Progenitor cell of endocrine pancreas (in vitro differentiated cells): ENCODE measurements at regions not wholly inside any gene's neighbourhood (a gene's known extent, or its start where the extent isn't known, plus 50 kb on each side); places are given as distances from the start of the nearest gene placed in this dataset.
"Not testable (repeated sequence)": the region's sequence is repeated elsewhere in the genome, so short reads cannot be mapped to it uniquely, and the experiment has no call there.

Experiments
- DNase-seq: peaks from one replicate; pipeline ENCODE4 v3.0.0; 2021; ENCODE audit warnings: low spot score; ENCODE audit not compliant: unreplicated experiment
- H3K27ac Mint-ChIP-seq: 2 replicates; pipeline ENCODE4 v1.8.0; 2021; ENCODE audit warnings: mild to moderate bottlenecking, moderate library complexity, mixed read lengths
- H3K27me3 Mint-ChIP-seq: 2 replicates; pipeline ENCODE4 v1.8.0; 2021; ENCODE audit warnings: mixed read lengths
- H3K36me3 Mint-ChIP-seq: 2 replicates; pipeline ENCODE4 v1.8.0; 2022; ENCODE audit warnings: mixed read lengths; ENCODE audit not compliant: insufficient read depth
- H3K4me1 Mint-ChIP-seq: 2 replicates; pipeline ENCODE4 v1.8.0; 2021; ENCODE audit warnings: low read depth, mixed read lengths
- H3K4me3 Mint-ChIP-seq: 2 replicates; pipeline ENCODE4 v1.8.0; 2021; ENCODE audit warnings: low read depth, mild to moderate bottlenecking, moderate library complexity, mixed read lengths
- H3K9me3 Mint-ChIP-seq: 2 replicates; pipeline ENCODE4 v1.8.0; 2021; ENCODE audit warnings: low read depth, mixed read lengths
- CTCF ChIP-seq: fragments of 200-600 bp; sonication (generic); IDR thresholded peaks from one replicate; pipeline ENCODE4 v1.5.0; 2021; ENCODE audit warnings: antibody characterized with exemption, mild to moderate bottlenecking; ENCODE audit not compliant: unreplicated experiment

DNA sequence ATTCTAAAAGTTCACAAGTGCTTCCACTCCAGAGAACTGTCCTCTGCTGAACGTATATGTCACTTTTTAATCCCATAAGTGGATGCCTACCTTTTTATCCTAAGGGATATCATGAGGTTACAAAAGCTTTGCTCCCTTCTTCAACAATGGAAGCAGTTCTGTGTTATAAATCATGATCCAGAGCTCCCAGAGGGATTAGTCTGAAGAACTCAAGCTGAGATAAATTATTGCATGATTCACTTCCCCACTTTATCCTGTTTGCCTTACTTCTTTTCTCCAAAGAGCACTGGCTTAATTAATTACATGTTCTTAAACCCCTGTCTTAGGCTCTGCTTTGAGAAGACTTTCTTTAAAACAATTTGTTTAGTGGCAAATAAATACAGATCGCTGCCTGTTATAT lies 246.7 kb downstream of the PCDH17 start:
- Mint-ChIP-seq H3K9me3 (peaks cover 3% of the 10 kb centered on the region), H3K36me3 (no peaks in the 10 kb centered on the region), H3K27me3 (no peaks in the 10 kb centered on the region), H3K27ac (no peak overlapping the region), H3K4me3 (no peak overlapping the region), H3K4me1 (no peaks in the 10 kb centered on the region)
- no peak for DNase-seq
- TF ChIP-seq CTCF: no peak

GRCh38 chr13:57897225-57897624 lies 265.7 kb downstream of the PCDH17 start:
- DNase-seq: no peak
- peaks cover 3% of the 10 kb centered on the region for H3K9me3 Mint-ChIP-seq
- H3K27ac Mint-ChIP-seq: no peak overlapping the region
- H3K4me1 Mint-ChIP-seq: no peaks in the 10 kb centered on the region
- no peak overlapping the region for H3K4me3 Mint-ChIP-seq
- no peak for TF ChIP-seq CTCF
- no peaks in the 10 kb centered on the region for H3K27me3 Mint-ChIP-seq
- H3K36me3 Mint-ChIP-seq: no peaks in the 10 kb centered on the region

- Mint-ChIP-seq H3K9me3 (peaks cover 18% of the 10 kb centered on the region), H3K4me1 (no peaks in the 10 kb centered on the region), H3K27me3 (no peaks in the 10 kb centered on the region), H3K27ac (no peak overlapping the region), H3K4me3 (no peak overlapping the region), H3K36me3 (peaks cover 5% of the 10 kb centered on the region)
- TF ChIP-seq CTCF: no peak
- no peak for DNase-seq
Measured at GRCh38 chr13:57899096-57899495, 267.6 kb downstream of the PCDH17 start.

- not testable (repeated sequence) for H3K4me1 Mint-ChIP-seq, H3K27ac Mint-ChIP-seq, H3K4me3 Mint-ChIP-seq, H3K27me3 Mint-ChIP-seq, DNase-seq, H3K36me3 Mint-ChIP-seq
- H3K9me3 Mint-ChIP-seq: peaks cover 25% of the 10 kb centered on the region
Measured at GRCh38 chr13:57909833-57910232, 278.3 kb downstream of the PCDH17 start.

DNA sequence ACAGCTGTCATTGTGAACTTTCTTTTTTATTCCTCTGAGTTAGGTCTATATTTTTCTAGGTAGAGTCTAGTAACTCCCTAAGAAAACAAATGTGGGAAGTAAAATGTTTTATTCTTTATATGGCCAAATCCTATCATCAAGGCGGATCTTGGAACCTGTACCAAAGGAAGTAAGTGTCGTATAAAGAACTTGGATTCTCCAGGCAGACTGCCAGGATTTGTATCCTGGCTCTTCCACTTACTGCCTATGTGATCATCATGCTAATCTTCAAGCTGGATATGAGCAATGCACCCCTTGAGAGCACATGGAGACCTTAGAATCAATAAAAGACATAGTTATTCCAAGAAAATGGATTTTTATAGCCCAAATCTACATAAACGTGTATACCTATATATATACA lies 286.5 kb downstream of the PCDH17 start:
- Mint-ChIP-seq H3K36me3 (no peaks in the 10 kb centered on the region), H3K9me3 (no peaks in the 10 kb centered on the region), H3K27me3 (no peaks in the 10 kb centered on the region), H3K27ac (no peak overlapping the region), H3K4me1 (peaks cover 7% of the 10 kb centered on the region), H3K4me3 (no peak overlapping the region)
- no peak for TF ChIP-seq CTCF
- no peak for DNase-seq

DNA sequence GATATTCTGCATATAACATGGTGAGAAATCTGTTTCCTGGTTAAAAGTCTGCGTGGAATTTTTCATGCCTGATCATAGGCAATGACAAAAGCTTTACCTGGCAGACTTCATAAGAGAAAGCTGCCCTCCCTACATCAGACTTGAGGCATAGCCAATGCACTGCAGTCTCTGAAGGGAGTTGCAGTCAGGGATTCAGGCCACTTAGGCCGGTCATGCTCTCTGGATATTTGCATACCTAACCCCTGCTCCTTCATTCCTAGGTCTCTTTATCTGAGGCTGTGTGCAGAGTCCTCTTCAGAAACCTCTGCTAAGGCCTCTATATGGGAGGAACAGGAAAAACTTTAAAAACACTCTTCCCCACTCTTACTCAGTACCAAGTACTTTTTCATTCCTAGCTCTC lies 287.4 kb downstream of the PCDH17 start:
- Mint-ChIP-seq H3K4me1 (peaks cover 7% of the 10 kb centered on the region), H3K27ac (peak overlapping the region; percentile 83), H3K27me3 (no peaks in the 10 kb centered on the region), H3K4me3 (no peak overlapping the region), H3K9me3 (no peaks in the 10 kb centered on the region), H3K36me3 (no peaks in the 10 kb centered on the region)
- TF ChIP-seq CTCF: no peak
- no peak for DNase-seq
